GM18858 (cell line): ENCODE measurements at regions not wholly inside any gene's neighbourhood (a gene's known extent, or its start where the extent isn't known, plus 50 kb on each side); places are given as distances from the start of the nearest gene placed in this dataset.
"Not testable (repeated sequence)": the region's sequence is repeated elsewhere in the genome, so short reads cannot be mapped to it uniquely, and the experiment has no call there.

Experiments used
- ATAC-seq: cut with Tn5 transposase; IDR thresholded peaks from one replicate; pipeline ENCODE4 v1.9.1; 2021; ENCODE audit not compliant: unreplicated experiment

- ATAC-seq, result not testable (repeated sequence)
Observed at GRCh38 chr2:111551428-111551827, 332.6 kb downstream of the ANAPC1 start.

GRCh38 chr2:111552625-111553024 lies 331.4 kb downstream of the ANAPC1 start:
- ATAC-seq, result not testable (repeated sequence)

GRCh38 chr2:111559301-111559700 lies 324.7 kb downstream of the ANAPC1 start:
- not testable (repeated sequence) for ATAC-seq

- ATAC-seq, result not testable (repeated sequence)
Observed at GRCh38 chr2:111559814-111560213, 324.2 kb downstream of the ANAPC1 start.

GRCh38 chr2:111566068-111566467 lies 317.9 kb downstream of the ANAPC1 start:
- ATAC-seq, result not testable (repeated sequence)

- ATAC-seq, result not testable (repeated sequence)
Observed at GRCh38 chr2:111567233-111567632, 316.8 kb downstream of the ANAPC1 start.

GRCh38 chr2:111569356-111570199 lies 314.4 kb downstream of the ANAPC1 start:
- not testable (repeated sequence) for ATAC-seq

GRCh38 chr2:111570300-111571114 lies 313.5 kb downstream of the ANAPC1 start:
- peak; percentile 84 for ATAC-seq

GRCh38 chr2:111574803-111575202 lies 309.2 kb downstream of the ANAPC1 start:
- not testable (repeated sequence) for ATAC-seq

- not testable (repeated sequence) for ATAC-seq
Observed at GRCh38 chr2:111577154-111577885, 306.7 kb downstream of the ANAPC1 start.

GRCh38 chr2:111579500-111580134 lies 304.4 kb downstream of the ANAPC1 start:
- ATAC-seq, result not testable (repeated sequence)

GRCh38 chr2:111580616-111581015 lies 303.4 kb downstream of the ANAPC1 start:
- ATAC-seq, result not testable (repeated sequence)

- ATAC-seq, result not testable (repeated sequence)
Observed at GRCh38 chr2:111582090-111582489, 301.9 kb downstream of the ANAPC1 start.

- not testable (repeated sequence) for ATAC-seq
Observed at GRCh38 chr2:111583480-111583879, 300.5 kb downstream of the ANAPC1 start.

- ATAC-seq, result not testable (repeated sequence)
Observed at GRCh38 chr2:111584540-111584939, 299.5 kb downstream of the ANAPC1 start.

GRCh38 chr2:111584950-111585349 lies 299.0 kb downstream of the ANAPC1 start:
- ATAC-seq, result not testable (repeated sequence)

- ATAC-seq, result not testable (repeated sequence)
Observed at GRCh38 chr2:111586014-111586413, 298.0 kb downstream of the ANAPC1 start.

GRCh38 chr2:111595072-111595471 lies 288.9 kb downstream of the ANAPC1 start:
- not testable (repeated sequence) for ATAC-seq

GRCh38 chr2:111596808-111597705 lies 286.9 kb downstream of the ANAPC1 start:
- not testable (repeated sequence) for ATAC-seq
